ENCODE measurements at regions not wholly inside any gene's neighbourhood (a gene's known extent, or its start where the extent isn't known, plus 50 kb on each side); places are given as distances from the start of the nearest gene placed in this dataset.

- DNase-seq (ENCODE audit: low read depth): no peak
- TF ChIP-seq CTCF (conservative IDR thresholded peaks at IDR 0.05; ENCODE audit: low read length): no peak
These were observed 61.9 kb upstream of the SMNDC1 start for GRCh38 chr10:110366635-110367034.

GRCh38 chr10:110368002-110368401 is 63.3 kb upstream of the SMNDC1 start:
- DNase-seq (ENCODE audit: low read depth): no peak
- H3K4me3 ChIP-seq (ENCODE audit: low read length): no peak overlapping the region
- TF ChIP-seq CTCF (conservative IDR thresholded peaks at IDR 0.05; ENCODE audit: low read length): no peak

More at GRCh38 chr10:110366635-110367034, 61.9 kb upstream of the SMNDC1 start:
- no peak overlapping the region for H3K4me3 ChIP-seq (ENCODE audit: low read length)

GRCh38 chr10:110368556-110368955 is 63.8 kb upstream of the SMNDC1 start:
- DNase-seq (ENCODE audit: low read depth): no peak

GRCh38 chr10:110370006-110370405 is 65.3 kb upstream of the SMNDC1 start:
- DNase-seq (ENCODE audit: low read depth): no peak
- no peak overlapping the region for H3K4me3 ChIP-seq (ENCODE audit: low read length)
- TF ChIP-seq CTCF (conservative IDR thresholded peaks at IDR 0.05; ENCODE audit: low read length): no peak

More at GRCh38 chr10:110368556-110368955, 63.8 kb upstream of the SMNDC1 start:
- no peak for TF ChIP-seq CTCF (conservative IDR thresholded peaks at IDR 0.05; ENCODE audit: low read length)
- H3K4me3 ChIP-seq (ENCODE audit: low read length): no peak overlapping the region

GRCh38 chr10:110372656-110373055 is 67.9 kb upstream of the SMNDC1 start:
- DNase-seq (ENCODE audit: low read depth): no peak
- H3K4me3 ChIP-seq (ENCODE audit: low read length): no peak overlapping the region
- no peak for TF ChIP-seq CTCF (conservative IDR thresholded peaks at IDR 0.05; ENCODE audit: low read length)

DNA sequence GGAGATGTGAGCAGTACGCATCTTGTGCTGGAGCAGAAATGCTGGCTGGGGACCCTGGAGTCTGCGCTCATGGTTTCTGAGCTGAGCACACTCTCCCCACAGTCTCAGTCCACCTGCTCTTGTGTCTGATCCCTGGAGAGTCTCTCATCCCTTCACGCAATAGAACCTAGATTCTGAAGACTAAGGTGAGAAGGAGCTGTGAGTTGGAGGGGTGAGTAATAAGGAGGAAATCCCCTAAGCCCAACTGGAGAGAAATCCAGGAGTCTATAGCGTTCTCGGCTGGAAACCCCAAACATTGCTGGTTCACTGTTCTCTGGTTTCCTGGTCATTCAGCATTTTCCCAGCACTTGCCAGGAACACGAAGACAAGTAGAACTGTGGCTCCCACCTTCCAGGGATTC is 68.3 kb upstream of the SMNDC1 start:
- no peak overlapping the region for H3K4me3 ChIP-seq (ENCODE audit: low read length)
- TF ChIP-seq CTCF (conservative IDR thresholded peaks at IDR 0.05; ENCODE audit: low read length): no peak
- no peak for DNase-seq (ENCODE audit: low read depth)

DNA sequence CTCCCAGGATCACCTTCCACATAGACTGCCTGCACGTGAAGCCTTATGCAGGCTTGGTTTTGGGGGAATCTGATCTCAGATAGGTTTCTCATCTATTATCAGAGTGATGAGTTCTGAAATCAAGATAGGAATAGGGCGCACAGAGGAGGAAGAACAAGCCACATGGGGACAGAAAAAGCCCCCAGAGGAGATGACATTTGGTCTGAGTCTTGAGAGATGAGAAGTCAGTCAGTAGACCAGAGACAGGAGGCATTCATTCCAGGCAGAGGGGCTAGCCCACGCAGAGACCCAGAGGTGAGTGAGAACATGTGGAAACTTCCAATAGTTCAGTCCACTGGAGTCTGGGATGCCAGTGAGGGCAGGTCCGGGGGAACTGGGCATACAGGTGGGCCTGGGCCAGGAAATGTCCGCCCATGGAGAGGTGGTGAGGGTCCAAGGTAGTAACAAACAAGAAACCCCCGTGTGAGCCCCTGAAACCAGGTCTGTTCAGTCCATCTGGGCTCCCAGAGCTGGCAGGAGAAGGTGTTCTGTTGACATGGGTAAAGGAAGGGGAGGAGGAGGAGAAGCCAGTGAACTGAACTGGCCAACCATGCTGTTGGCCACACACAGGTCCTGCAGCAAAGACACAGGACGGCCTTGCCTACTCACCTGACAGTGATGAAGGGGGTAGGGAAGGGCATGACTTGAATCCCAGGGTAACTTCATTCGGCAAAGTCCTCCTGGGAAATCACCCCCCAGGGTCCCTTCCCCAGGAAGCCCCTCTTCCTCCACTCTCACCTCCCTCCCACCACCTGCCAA is 69.3 kb upstream of the SMNDC1 start:
- no peak for TF ChIP-seq CTCF (conservative IDR thresholded peaks at IDR 0.05; ENCODE audit: low read length)

More for the DNA sequence above, 69.3 kb upstream of the SMNDC1 start:
- H3K4me3 ChIP-seq (ENCODE audit: low read length): no peak overlapping the region
- no peak for DNase-seq (ENCODE audit: low read depth)
